Glomerular visceral epithelial cell (primary cell): ENCODE measurements at regions not wholly inside any gene's neighbourhood (a gene's known extent, or its start where the extent isn't known, plus 50 kb on each side); places are given as distances from the start of the nearest gene placed in this dataset.

Source experiments
- DNase-seq: peaks from one replicate; pipeline ENCODE4 v3.0.0-alpha.2; 2016; ENCODE audit errors: extremely low spot score

DNA sequence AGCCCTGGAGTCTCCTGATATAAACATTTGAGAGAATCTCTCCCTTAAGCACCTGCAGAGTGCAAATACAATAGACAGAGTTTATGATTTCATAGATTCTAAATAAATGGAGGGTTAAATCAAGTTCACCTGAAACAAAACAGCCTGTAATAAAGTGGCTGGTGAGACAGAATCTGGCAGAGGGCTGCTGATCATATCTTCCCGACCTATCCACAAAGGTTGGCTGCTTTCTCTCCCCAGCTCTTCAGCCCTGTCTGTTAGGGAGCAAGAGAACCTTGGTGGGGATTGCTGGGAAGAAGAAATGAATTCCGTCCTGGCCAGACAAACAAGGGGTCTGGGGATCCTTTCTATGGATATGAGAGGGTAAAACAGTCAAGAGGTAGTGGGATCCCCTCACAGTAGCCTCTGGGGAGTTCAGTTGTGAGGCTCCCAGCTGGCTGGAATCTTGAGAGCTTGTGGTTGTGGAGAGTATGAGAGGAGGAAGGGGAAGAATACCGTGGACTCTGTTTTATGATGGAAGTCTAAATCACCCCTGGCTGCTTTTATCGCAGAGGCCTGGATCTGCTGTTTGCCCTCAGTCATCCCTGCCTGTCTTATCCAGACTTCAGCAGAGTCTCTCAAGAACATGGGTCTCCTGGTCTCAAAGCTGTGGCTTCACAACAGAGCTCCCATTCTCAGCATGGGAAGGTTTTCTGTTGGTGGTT lies 451.3 kb downstream of the NTRK3 start:
- DNase-seq: no peak

DNA sequence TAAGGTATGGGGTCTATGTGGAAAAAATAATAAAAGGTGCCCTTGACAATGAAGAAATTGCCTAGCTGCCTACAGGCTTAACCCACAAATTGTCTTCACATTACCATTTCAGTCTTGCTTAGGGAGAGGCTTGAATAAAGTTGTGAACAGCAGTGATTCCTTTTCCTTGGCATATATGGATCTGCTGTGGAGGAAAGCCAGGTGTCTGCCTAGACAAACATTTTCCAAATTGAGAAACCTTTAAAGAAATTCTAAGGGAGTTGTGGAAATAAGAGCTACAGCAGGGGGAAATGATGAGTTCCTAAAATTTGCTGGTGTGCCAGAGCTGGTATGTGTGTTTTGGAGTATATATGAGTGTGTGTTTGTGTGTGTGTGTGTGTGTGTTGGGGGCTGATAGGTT lies 452.1 kb downstream of the NTRK3 start:
- no peak for DNase-seq

GRCh38 chr15:87799838-87800237 lies 456.7 kb downstream of the NTRK3 start:
- DNase-seq: no peak

GRCh38 chr15:87799428-87799827 lies 457.1 kb downstream of the NTRK3 start:
- no peak for DNase-seq

- no peak for DNase-seq
These were observed 462.8 kb downstream of the NTRK3 start for GRCh38 chr15:87793725-87794124.

DNA sequence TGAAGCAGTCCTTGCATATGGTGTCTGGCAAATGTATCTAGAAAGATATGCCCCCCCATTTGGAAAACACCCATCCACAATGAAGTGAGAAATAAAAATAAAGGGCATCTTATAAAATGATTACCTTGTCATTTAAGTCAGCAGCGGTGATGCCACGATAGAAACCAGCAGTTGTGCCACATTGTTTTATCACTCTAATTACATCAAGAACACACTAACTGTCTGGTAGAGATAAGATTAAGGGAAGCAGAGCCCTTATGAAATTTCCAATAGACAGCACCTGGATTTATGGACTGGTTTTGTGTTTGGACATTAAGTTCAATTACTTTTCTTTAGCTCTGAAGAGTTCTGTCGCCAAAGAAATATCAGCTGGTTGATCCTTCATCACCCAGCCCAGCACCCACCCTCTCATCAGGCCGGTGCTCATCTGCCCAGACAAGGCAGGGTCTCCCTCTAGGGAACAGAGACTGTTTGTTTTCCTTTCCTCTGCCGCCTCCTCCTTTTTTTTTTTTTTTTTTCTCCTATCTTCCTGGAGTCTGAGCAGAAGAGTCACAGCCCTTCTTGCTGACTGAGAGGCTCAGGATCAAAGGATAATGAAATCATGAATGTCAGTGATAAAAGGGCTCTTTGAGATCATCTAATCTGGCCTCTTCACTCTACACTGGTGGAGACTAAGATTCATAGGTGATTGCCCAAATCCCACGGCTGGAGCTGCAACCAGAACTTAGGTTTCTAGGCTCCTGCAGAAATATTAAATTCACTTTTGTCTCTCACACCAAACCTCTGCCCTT lies 464.1 kb downstream of the NTRK3 start:
- no peak for DNase-seq

DNA sequence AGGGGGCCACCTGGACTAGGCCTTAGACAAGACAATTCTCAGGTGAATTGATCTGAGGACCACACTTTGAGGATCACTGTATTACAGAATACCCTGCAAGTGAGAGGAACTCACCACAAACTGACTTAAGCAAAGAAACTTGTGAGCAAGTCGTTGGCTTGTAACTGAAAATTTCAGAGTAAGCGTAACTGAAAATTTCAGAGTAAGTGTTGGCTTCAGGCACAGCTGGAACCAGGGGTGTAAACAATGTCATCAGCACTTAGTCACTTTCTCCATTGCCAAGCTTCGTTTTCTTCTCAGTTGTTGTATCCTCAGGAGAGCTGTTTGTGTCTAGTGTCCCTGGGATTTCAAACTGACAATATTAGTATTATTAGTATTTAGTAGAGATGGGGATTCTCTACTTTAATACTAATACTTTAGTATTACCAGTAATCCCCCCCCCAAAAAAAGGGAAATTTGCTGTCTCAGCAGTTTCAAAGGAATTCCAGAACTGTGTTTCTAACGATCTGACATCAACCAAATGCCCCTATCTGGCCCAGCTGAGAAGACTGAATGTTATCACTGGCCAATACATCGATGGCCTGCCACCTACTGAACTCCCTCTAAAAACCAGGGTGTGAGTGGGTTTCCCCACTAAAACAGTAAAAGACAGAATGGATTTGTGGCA lies 474.4 kb downstream of the NTRK3 start:
- no peak for DNase-seq

GRCh38 chr15:87779746-87780145 lies 476.8 kb downstream of the NTRK3 start:
- DNase-seq: no peak

DNA sequence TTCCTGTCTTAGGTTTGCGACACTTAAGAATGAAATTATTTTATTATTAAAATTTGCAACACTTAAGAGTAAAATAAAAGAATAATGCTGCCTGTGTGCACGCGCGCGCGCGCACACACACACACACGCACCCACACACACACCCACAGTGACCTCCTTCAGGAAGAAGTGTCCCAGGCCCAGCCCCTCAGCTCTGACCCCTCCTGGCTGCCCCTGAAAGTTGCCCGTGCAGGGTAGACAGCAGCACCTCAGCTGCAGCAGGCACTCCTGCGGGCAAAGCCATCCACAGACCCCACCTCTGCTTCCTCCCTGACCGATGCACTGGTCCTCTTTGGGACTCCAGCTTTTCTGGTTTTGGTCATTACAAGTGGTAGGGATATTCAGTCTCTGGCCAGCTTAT lies 478.2 kb downstream of the NTRK3 start:
- no peak for DNase-seq

GRCh38 chr15:87777054-87777561 lies 479.4 kb downstream of the NTRK3 start:
- DNase-seq: peak; percentile 75

DNA sequence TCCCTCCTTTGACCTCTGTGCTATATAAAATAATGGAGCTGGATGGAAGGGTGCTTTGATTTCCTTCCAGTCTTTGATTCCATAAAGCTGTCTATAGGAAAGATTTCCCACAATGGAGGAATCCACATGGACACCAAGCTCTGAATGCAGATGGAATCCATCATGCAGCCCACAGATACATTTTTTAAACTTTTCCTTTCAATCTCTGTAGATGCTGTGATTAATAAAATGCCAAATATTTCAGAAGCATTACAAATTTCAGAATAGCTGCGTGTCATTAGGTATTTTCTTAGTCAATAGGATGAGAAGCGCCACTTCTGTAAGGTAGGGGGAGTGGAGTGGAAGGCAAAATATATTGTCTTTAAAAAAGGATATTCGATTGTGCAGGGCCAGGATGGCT lies 489.0 kb downstream of the NTRK3 start:
- DNase-seq: no peak

- peak; percentile 79 for DNase-seq
These were observed 491.9 kb downstream of the NTRK3 start for GRCh38 chr15:87764461-87765240.

- DNase-seq: no peak
These were observed 492.7 kb downstream of the NTRK3 start for GRCh38 chr15:87763837-87764236.

DNA sequence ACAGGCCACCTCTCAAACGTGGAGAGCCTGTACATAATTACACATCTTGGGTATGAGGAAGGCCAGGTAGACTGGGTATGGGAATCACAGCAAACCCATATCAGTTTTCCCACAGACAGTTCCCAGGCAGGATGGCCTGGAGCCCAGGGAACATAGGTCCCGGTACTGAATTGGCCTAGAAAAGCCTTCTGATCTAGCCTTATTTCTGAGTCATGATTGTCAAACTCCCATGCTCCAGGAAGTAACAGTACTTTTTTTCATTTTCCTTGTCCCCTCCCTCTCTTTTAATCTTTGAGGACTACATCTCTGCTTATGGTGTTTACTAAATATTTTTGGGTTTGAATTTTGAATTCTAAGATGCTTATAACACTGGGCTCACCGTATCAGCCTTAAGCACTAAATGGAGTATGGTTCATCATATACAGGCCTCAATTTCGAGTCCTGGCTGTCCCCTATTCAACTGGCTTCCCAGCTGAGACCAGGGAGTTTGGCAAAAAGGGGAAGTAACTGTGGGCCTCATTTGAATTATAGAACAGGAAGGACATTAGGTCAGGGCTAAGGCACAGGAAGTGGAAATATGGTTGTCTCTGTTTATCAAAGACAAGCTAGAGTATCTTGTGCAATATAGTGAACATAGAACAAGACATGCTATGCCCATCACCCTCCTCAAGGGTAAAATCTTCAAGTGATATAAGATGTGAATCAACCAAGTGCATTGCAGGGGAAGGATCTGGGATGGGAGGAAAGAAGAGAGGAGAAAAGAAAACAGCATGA lies 494.6 kb downstream of the NTRK3 start:
- DNase-seq: peak; percentile 16

- no peak for DNase-seq
These were observed 495.8 kb downstream of the NTRK3 start for GRCh38 chr15:87760547-87761314.

DNA sequence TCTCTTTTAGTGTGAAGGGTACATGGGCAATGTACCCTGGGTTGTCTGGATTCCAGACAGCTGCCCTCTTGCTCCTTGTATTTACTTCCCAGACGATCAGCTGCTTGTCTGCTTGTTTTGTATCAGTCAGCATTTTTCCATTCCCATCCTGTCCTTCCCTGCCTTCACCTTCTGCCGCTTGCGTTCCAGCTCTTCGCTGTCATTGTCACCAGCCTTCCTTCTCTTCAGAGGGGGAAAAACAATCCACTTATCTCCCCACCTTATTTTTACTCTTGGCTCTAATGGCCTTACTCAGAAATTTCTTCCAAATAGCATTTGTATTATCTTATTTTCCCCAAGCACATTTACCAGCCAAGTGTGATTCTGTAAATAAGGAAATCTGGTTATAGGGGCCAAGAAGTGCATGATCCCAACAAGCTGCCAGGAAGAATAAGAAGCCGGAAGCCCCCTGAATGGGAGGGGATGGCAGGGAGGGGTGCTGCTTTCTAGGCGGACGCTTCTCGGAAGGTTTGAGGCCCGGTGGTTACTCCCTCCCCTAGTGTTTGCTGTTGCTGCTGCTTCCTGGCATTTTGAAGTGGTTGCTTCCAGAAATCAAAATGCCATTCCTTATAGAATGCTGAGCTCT lies 497.6 kb downstream of the NTRK3 start:
- DNase-seq: no peak

DNA sequence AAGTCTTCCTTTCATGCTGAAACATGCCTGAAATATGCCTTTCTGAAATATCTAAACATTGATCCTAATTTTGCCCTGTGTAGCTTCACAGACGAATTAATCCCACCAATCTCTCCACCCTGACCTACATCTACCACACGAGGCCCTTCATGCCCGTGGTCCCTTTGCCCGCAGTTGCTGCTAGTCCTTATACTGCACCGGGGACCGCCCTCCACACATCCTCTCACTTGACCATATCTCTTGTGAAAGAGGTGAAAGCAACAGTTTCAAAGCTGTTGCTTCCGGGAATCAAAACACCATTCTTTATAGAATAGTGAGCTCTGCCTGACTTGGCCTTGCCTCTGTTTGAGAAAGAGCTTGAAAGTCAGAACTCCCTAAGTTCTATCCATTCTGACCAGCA lies 499.5 kb downstream of the NTRK3 start:
- no peak for DNase-seq

DNA sequence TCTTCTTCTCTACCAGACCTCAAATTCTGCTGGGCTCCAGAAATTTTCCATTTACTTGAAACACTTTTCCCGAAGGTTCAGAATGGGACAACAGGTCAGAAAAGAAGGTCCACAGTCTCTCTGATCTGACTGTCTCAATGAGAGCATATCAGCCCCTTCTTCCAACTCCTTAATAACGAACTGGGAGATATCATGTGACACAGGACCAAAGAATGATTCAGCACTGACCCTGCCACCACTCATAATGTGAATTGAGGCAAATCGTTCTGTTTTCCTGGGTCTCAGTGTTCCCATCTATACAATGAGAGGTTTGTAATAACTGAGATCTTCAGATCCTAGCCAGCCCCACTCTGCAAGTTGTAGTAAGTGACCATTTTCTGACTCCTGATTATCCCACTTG lies 500.5 kb downstream of the NTRK3 start:
- no peak for DNase-seq

DNA sequence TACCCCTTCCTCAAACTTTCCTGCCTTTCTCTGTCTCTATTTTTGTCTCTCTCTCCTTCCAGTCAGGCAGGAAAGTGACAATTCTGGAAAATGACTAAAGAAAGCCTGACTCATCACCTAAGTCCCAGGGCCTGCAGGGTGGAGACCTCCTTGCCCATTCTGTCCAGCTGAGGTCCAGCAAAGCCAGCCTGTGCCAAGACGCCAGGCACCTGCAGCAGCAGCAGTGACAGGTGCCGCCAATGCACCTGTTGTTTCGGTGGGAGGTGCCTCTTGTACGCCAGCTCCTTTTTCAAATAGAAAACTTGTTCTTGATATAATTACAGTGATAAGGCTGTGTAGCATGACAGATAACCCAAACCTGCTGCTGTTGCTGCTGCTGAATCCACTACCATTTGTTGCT lies 501.3 kb downstream of the NTRK3 start:
- peak; percentile 23 for DNase-seq

GRCh38 chr15:87753539-87753938 lies 503.0 kb downstream of the NTRK3 start:
- peak; percentile 26 for DNase-seq
